ENCODE measurements at regions not wholly inside any gene's neighbourhood (a gene's known extent, or its start where the extent isn't known, plus 50 kb on each side); places are given as distances from the start of the nearest gene placed in this dataset.
A peak's percentile ranks its signal among the peaks of the same experiment; 100 is the strongest.
"Not testable (repeated sequence)": the region's sequence is repeated elsewhere in the genome, so short reads cannot be mapped to it uniquely, and the experiment has no call there.

- not testable (repeated sequence) for DNase-seq
These were observed 1258.2 kb downstream of the TYW1 start for GRCh38 chr7:68254815-68255214.

GRCh38 chr7:68256295-68256694 is 1259.7 kb downstream of the TYW1 start:
- DNase-seq, result no peak

- DNase-seq, result no peak
These were observed 1262.0 kb downstream of the TYW1 start for GRCh38 chr7:68258609-68259008.

GRCh38 chr7:68265258-68265657 is 1268.6 kb downstream of the TYW1 start:
- no peak for DNase-seq

GRCh38 chr7:68266004-68266579 is 1269.5 kb downstream of the TYW1 start:
- DNase-seq, result no peak

GRCh38 chr7:68267486-68267885 is 1270.9 kb downstream of the TYW1 start:
- no peak for DNase-seq

- DNase-seq, result no peak
These were observed 1272.8 kb downstream of the TYW1 start for GRCh38 chr7:68269405-68269804.

- no peak for DNase-seq
These were observed 1275.9 kb downstream of the TYW1 start for GRCh38 chr7:68272507-68272906.

- no peak for DNase-seq
These were observed 1280.1 kb downstream of the TYW1 start for GRCh38 chr7:68276725-68277124.

GRCh38 chr7:68279827-68280400 is 1283.3 kb downstream of the TYW1 start:
- DNase-seq, result no peak

GRCh38 chr7:68280931-68281330 is 1284.3 kb downstream of the TYW1 start:
- no peak for DNase-seq

GRCh38 chr7:68288144-68288593 is 1291.5 kb downstream of the TYW1 start:
- no peak for DNase-seq

- DNase-seq, result no peak
These were observed 1295.1 kb downstream of the TYW1 start for GRCh38 chr7:68291710-68292109.

GRCh38 chr7:68295386-68295785 is 1298.8 kb downstream of the TYW1 start:
- DNase-seq, result no peak

- no peak for DNase-seq
These were observed 1293.7 kb upstream of the AUTS2 start for GRCh38 chr7:68304536-68304935.

GRCh38 chr7:68306692-68307107 is 1291.6 kb upstream of the AUTS2 start:
- no peak for DNase-seq

- DNase-seq, result no peak
These were observed 1289.0 kb upstream of the AUTS2 start for GRCh38 chr7:68309271-68309670.

- no peak for DNase-seq
These were observed 1288.5 kb upstream of the AUTS2 start for GRCh38 chr7:68309806-68310205.

GRCh38 chr7:68311958-68312357 is 1286.3 kb upstream of the AUTS2 start:
- DNase-seq, result no peak

GRCh38 chr7:68313806-68314205 is 1284.5 kb upstream of the AUTS2 start:
- DNase-seq, result no peak

- DNase-seq, result no peak
These were observed 1284.1 kb upstream of the AUTS2 start for GRCh38 chr7:68314208-68314607.

- no peak for DNase-seq
These were observed 1280.8 kb upstream of the AUTS2 start for GRCh38 chr7:68317476-68317875.

GRCh38 chr7:68319061-68319460 is 1279.2 kb upstream of the AUTS2 start:
- peak; percentile 71 for DNase-seq

- DNase-seq, result peak; percentile 99
These were observed 1277.1 kb upstream of the AUTS2 start for GRCh38 chr7:68321076-68321639.

Measured in DMS 273 treated with DMSO at 0.1 percent for 48 hours (cell line).